ENCODE measurements at regions not wholly inside any gene's neighbourhood (a gene's known extent, or its start where the extent isn't known, plus 50 kb on each side); places are given as distances from the start of the nearest gene placed in this dataset.

GRCh38 chr4:129369361-129370010, 273.5 kb downstream of the C4orf33 start:
- no peaks in the 10 kb centered on the region for H3K9me3 Mint-ChIP-seq
- no peaks in the 10 kb centered on the region for H3K4me1 Mint-ChIP-seq (ENCODE audit: low read depth in 2 of 2)
- H3K27me3 Mint-ChIP-seq, result peaks cover 0 to 10% of the 10 kb centered on the region in 2 donors

DNA sequence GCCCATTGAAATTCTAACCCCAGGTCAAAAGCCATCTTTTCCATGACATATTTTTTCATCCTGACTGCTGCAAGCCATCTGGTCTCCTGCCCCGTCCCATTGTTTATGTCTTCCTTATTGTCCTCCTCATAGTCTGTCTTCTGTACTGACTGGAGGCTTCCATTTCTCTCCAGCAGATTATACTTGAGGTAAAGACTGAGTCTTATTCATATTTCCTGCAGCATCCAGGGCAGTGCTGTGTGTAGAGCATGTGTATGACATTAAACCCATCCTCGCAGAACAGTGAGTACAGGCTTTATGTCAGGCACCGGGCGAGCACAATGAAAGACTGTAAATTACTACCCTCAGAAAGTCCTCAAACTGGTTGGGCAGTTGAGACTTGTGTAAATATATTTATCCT, 275.1 kb downstream of the C4orf33 start:
- Mint-ChIP-seq H3K4me3 (no peak overlapping the region), H3K27ac (no peak overlapping the region), H3K36me3 (ENCODE audit: insufficient read depth) (no peaks in the 10 kb centered on the region), H3K4me1 (ENCODE audit: low read depth in 2 of 2) (no peaks in the 10 kb centered on the region), H3K27me3 (peaks cover 0 to 10% of the 10 kb centered on the region in 2 donors), H3K9me3 (no peaks in the 10 kb centered on the region)
- DNase-seq (no peak), ATAC-seq (replicated peaks) (no peak)

More at GRCh38 chr4:129369361-129370010, 273.5 kb downstream of the C4orf33 start:
- no peak overlapping the region for H3K4me3 Mint-ChIP-seq
- H3K36me3 Mint-ChIP-seq (ENCODE audit: insufficient read depth), result no peaks in the 10 kb centered on the region
- ATAC-seq (replicated peaks), result no peak
- no peak for DNase-seq
- H3K27ac Mint-ChIP-seq, result no peak overlapping the region

DNA sequence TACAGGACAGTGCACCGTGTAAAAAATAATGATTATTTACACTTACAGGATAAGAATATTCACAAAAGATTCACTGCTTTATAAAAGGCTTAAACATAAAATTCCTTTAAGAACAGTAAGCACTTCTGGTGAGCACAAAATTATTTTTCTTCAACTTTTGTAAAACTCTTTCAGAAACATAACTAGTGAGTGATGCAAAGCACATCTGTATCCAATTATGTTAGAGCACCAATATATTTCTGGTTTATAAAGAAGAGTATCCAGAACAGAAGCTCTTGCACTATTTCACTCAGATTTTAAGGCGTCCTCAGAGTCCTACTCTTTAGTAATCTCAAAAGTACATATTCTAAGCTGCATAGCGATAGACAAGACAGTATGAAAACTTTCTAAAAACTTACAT, 276.0 kb downstream of the C4orf33 start:
- Mint-ChIP-seq H3K27me3 (peaks cover 0 to 11% of the 10 kb centered on the region in 2 donors), H3K4me1 (ENCODE audit: low read depth in 2 of 2) (no peaks in the 10 kb centered on the region), H3K36me3 (ENCODE audit: insufficient read depth) (no peaks in the 10 kb centered on the region), H3K4me3 (no peak overlapping the region), H3K9me3 (no peaks in the 10 kb centered on the region), H3K27ac (no peak overlapping the region)
- no peak for DNase-seq
- no peak for ATAC-seq (replicated peaks)

DNA sequence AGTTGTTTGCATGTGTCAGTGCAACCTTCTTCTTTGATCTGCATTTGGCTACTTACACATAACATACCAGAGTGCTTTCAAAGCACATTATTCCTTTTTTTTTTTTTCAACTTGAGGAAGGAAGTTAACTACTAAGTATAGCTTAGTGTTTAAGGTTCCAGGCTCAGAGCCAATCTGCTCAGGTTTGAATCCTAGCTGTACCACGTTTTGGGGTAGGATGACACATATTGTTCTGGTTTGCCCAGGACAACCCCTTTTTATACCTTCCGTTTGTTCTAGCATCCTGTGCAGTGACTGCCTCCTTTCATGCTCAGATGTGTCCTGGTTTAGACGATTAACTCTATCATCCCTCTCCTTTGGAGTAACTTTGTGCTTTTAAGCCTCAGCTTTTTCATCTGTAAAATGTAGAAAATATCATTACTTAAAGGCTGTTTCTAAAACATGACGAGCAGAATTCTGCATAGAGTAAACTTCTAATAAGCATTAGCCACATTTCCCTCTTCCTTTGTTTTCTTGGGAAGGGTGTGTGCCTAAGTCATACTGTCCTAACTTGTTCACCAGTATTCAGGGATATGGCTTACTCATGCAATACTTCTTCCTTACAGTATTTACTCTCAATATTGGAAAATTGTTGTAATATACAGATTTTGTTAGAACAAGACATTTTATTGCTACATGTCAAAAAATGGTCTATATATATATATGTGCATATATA, 281.3 kb downstream of the C4orf33 start:
- DNase-seq (no peak), ATAC-seq (replicated peaks) (no peak)
- H3K4me1 Mint-ChIP-seq (ENCODE audit: low read depth in 2 of 2), result no peaks in the 10 kb centered on the region
- H3K27ac Mint-ChIP-seq, result no peak overlapping the region
- no peak overlapping the region for H3K4me3 Mint-ChIP-seq
- peaks cover 0 to 21% of the 10 kb centered on the region in 2 donors for H3K27me3 Mint-ChIP-seq
- no peaks in the 10 kb centered on the region for H3K36me3 Mint-ChIP-seq (ENCODE audit: insufficient read depth)
- peaks cover 0 to 1% of the 10 kb centered on the region in 2 donors for H3K9me3 Mint-ChIP-seq

DNA sequence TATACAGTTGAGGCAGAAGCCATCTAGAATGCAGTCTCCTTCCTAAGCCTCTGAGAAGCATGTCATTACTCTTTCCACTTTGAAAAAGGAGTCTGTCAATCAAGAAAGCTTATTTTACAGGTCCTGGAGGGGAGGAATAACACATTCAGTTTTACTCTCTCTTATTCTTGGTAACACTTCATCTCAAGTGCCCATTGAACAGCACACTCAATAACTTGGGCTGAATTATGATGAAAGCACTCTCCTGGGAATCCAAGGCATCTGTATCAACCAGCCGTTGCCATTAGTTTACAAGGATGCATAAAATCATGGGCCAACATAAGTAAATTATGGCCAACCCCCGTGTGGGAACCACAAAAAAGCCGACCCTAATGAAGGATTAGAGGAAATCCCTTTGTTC, 282.4 kb downstream of the C4orf33 start:
- no peaks in the 10 kb centered on the region for H3K36me3 Mint-ChIP-seq (ENCODE audit: insufficient read depth)
- ATAC-seq (replicated peaks) (no peak), DNase-seq (no peak)
- no peak overlapping the region for H3K27ac Mint-ChIP-seq
- H3K4me3 Mint-ChIP-seq, result no peak overlapping the region
- H3K9me3 Mint-ChIP-seq, result peaks cover 0 to 1% of the 10 kb centered on the region in 2 donors
- H3K4me1 Mint-ChIP-seq (ENCODE audit: low read depth in 2 of 2), result no peaks in the 10 kb centered on the region
- peaks cover 0 to 21% of the 10 kb centered on the region in 2 donors for H3K27me3 Mint-ChIP-seq

DNA sequence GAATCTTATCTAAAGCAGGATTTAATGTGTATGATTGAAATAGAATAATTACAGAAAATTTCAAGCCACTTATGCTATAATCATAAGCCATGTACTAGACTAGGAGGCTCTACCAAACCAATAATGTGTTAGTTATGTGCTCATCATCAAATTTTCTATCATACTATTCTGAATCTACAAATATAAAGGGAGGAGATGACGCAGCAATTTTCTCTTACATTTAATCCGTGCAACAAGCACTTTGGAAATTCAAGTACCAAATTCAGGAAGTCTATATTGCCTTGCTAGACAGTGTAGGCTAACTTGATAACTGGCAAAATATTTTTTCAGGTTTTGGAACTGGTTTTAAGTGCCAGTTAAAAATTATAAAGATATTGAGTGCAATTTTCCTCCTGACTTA, 283.5 kb downstream of the C4orf33 start:
- DNase-seq (no peak), ATAC-seq (replicated peaks) (no peak)
- H3K27ac Mint-ChIP-seq, result no peak overlapping the region

GRCh38 chr4:129384974-129385373, 289.0 kb downstream of the C4orf33 start:
- no peaks in the 10 kb centered on the region for H3K36me3 Mint-ChIP-seq (ENCODE audit: insufficient read depth)
- DNase-seq (no peak), ATAC-seq (replicated peaks) (no peak)
- no peak overlapping the region for H3K27ac Mint-ChIP-seq
- no peaks in the 10 kb centered on the region for H3K4me1 Mint-ChIP-seq (ENCODE audit: low read depth in 2 of 2)
- no peak overlapping the region for H3K4me3 Mint-ChIP-seq
- H3K27me3 Mint-ChIP-seq, result no peaks in the 10 kb centered on the region
- H3K9me3 Mint-ChIP-seq, result peaks cover 1 to 7% of the 10 kb centered on the region in 2 donors

More for the DNA sequence above, 283.5 kb downstream of the C4orf33 start:
- Mint-ChIP-seq H3K4me1 (ENCODE audit: low read depth in 2 of 2) (no peaks in the 10 kb centered on the region), H3K36me3 (ENCODE audit: insufficient read depth) (no peaks in the 10 kb centered on the region), H3K27me3 (peaks cover 0 to 21% of the 10 kb centered on the region in 2 donors), H3K9me3 (peaks cover 0 to 1% of the 10 kb centered on the region in 2 donors), H3K4me3 (no peak overlapping the region)

DNA sequence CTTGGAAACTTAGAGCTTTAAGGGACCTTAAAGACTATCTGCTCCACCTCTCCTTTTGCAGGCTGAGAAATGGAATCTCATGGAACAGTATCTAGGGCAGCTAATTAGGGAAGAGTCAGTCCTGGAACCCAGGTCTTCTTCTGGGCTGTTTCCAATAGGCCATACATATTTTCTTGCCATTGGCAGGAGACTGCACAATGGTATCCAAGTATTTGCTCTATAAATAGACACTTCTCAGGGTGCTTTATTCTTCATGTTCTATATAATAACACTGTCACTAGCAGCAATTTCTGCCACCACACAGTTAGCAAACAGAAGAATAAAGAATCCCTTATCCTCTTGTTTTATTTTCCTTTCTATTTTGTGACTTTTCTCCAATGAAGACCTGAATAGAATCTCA, 291.7 kb downstream of the C4orf33 start:
- Mint-ChIP-seq H3K9me3 (peaks cover 0 to 7% of the 10 kb centered on the region in 2 donors), H3K36me3 (ENCODE audit: insufficient read depth) (no peaks in the 10 kb centered on the region), H3K4me1 (ENCODE audit: low read depth in 2 of 2) (no peaks in the 10 kb centered on the region), H3K4me3 (no peak overlapping the region), H3K27me3 (no peaks in the 10 kb centered on the region), H3K27ac (no peak overlapping the region)
- no peak for ATAC-seq (replicated peaks)
- DNase-seq, result no peak

GRCh38 chr4:129393976-129394375, 298.0 kb downstream of the C4orf33 start:
- no peaks in the 10 kb centered on the region for H3K27me3 Mint-ChIP-seq
- ATAC-seq (replicated peaks) (no peak), DNase-seq (no peak)
- H3K36me3 Mint-ChIP-seq (ENCODE audit: insufficient read depth), result no peaks in the 10 kb centered on the region
- H3K27ac Mint-ChIP-seq, result no peak overlapping the region
- no peaks in the 10 kb centered on the region for H3K4me1 Mint-ChIP-seq (ENCODE audit: low read depth in 2 of 2)
- H3K4me3 Mint-ChIP-seq, result no peak overlapping the region
- H3K9me3 Mint-ChIP-seq, result peaks cover under 1 to 10% of the 10 kb centered on the region in 2 donors

DNA sequence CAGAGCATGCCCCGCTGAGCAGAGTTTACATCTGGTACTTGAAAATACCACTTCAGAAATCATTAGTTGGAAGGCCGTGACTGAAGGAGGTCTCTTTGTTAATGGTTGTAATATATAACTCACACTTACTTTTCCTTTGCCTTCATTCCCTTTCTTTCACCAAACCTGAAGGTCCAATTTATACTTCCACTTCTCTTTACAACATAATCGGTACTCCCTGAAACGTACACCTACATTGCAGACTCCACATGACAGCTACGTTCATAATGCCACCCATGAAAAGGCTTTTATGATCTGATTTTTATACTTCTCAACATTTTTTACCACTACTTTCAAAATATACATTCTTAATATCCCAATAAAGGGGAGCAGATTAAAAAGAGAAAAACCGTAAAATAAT, 298.7 kb downstream of the C4orf33 start:
- no peak overlapping the region for H3K4me3 Mint-ChIP-seq
- peaks cover 5 to 9% of the 10 kb centered on the region in 2 donors for H3K9me3 Mint-ChIP-seq
- H3K36me3 Mint-ChIP-seq (ENCODE audit: insufficient read depth), result no peaks in the 10 kb centered on the region
- H3K27me3 Mint-ChIP-seq, result no peaks in the 10 kb centered on the region
- DNase-seq (no peak), ATAC-seq (replicated peaks) (no peak)
- H3K27ac Mint-ChIP-seq, result no peak overlapping the region
- no peaks in the 10 kb centered on the region for H3K4me1 Mint-ChIP-seq (ENCODE audit: low read depth in 2 of 2)

DNA sequence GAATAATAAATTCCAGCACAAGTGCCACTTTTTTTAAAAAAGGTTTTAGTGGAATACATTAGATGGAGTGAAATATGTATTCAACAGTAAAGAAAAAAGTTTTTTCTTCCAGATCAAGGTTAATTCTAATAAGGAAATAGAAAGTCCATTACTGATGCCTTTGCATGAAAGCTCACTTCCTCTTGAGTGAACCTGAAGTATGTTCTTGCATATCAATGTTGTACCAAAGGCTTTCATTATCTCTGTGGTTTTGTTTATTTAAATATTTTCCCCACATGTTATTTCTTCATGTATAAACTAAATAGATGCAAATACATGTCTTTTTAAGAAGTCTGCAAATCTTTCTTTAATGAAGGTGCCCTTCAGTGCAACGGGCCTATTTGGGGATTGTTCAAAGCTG, 307.9 kb downstream of the C4orf33 start:
- peaks cover 5 to 7% of the 10 kb centered on the region in 2 donors for H3K9me3 Mint-ChIP-seq
- DNase-seq (no peak), ATAC-seq (replicated peaks) (no peak)

DNA sequence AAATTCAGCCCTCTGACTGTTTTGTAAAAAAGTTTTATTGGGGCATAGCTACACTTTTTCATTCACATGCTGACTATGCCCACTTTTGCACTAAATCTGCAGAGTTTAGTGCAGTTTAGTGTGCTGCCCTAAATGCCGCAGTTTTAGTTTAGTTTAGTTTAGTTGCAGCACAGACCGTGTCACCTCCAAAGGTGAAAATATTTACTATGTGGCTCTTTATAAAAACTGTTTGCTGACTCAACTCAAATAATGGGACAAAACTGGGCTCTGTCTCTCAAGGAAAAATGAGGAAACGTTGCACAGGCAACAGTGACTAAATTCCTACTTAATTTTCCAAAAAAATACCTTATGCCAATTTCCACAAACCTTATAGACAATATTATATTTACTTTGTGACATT, 314.2 kb downstream of the C4orf33 start:
- ATAC-seq (replicated peaks), result no peak
- no peak for DNase-seq
- no peaks in the 10 kb centered on the region for H3K27me3 Mint-ChIP-seq
- H3K4me1 Mint-ChIP-seq (ENCODE audit: low read depth in 2 of 2), result no peaks in the 10 kb centered on the region
- no peak overlapping the region for H3K27ac Mint-ChIP-seq
- H3K9me3 Mint-ChIP-seq, result no peaks in the 10 kb centered on the region
- no peaks in the 10 kb centered on the region for H3K36me3 Mint-ChIP-seq (ENCODE audit: insufficient read depth)
- no peak overlapping the region for H3K4me3 Mint-ChIP-seq

More for the DNA sequence above, 307.9 kb downstream of the C4orf33 start:
- Mint-ChIP-seq H3K36me3 (ENCODE audit: insufficient read depth) (no peaks in the 10 kb centered on the region), H3K4me1 (ENCODE audit: low read depth in 2 of 2) (no peaks in the 10 kb centered on the region), H3K27me3 (no peaks in the 10 kb centered on the region), H3K4me3 (no peak overlapping the region), H3K27ac (no peak overlapping the region)

- DNase-seq, result no peak
- H3K27ac Mint-ChIP-seq, result no peak overlapping the region
- H3K27me3 Mint-ChIP-seq, result no peaks in the 10 kb centered on the region
- H3K36me3 Mint-ChIP-seq (ENCODE audit: insufficient read depth), result no peaks in the 10 kb centered on the region
- ATAC-seq (replicated peaks), result no peak
- H3K9me3 Mint-ChIP-seq, result no peaks in the 10 kb centered on the region
- no peaks in the 10 kb centered on the region for H3K4me1 Mint-ChIP-seq (ENCODE audit: low read depth in 2 of 2)
- no peak overlapping the region for H3K4me3 Mint-ChIP-seq
Observed at GRCh38 chr4:129415004-129415403, 319.1 kb downstream of the C4orf33 start.

DNA sequence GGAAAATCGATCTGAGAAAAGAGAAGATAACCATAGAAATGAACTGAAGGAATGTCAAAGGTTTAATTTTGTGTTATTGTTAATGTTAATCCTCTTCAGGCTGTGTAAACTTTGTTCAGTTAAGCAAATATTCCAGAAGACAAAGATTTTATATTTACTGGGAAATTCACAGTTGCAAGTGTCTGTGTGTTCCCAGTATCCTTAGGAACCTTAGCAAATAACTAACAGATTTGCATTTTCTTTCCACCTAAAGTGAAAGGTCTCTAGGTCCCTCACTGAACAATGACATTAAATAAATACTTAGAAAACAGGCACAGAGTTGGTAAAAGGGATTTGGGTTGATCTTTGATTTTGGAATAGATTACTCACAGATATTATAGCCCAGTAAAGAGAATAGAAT, 324.7 kb downstream of the C4orf33 start:
- Mint-ChIP-seq H3K27ac (no peak overlapping the region), H3K27me3 (no peaks in the 10 kb centered on the region), H3K4me3 (no peak overlapping the region), H3K9me3 (no peaks in the 10 kb centered on the region), H3K36me3 (ENCODE audit: insufficient read depth) (no peaks in the 10 kb centered on the region), H3K4me1 (ENCODE audit: low read depth in 2 of 2) (no peaks in the 10 kb centered on the region)
- DNase-seq (no peak), ATAC-seq (replicated peaks) (no peak)

Data from effector memory CD8-positive, alpha-beta T cell (primary cell).